ENCODE measurements at regions not wholly inside any gene's neighbourhood (a gene's known extent, or its start where the extent isn't known, plus 50 kb on each side); places are given as distances from the start of the nearest gene placed in this dataset.
A peak's percentile ranks its signal among the peaks of the same experiment; 100 is the strongest.
"Not testable (repeated sequence)": the region's sequence is repeated elsewhere in the genome, so short reads cannot be mapped to it uniquely, and the experiment has no call there.

- no peak for DNase-seq
Measured at GRCh38 chr2:228378696-228379425, 197.4 kb upstream of the SPHKAP start.

DNA sequence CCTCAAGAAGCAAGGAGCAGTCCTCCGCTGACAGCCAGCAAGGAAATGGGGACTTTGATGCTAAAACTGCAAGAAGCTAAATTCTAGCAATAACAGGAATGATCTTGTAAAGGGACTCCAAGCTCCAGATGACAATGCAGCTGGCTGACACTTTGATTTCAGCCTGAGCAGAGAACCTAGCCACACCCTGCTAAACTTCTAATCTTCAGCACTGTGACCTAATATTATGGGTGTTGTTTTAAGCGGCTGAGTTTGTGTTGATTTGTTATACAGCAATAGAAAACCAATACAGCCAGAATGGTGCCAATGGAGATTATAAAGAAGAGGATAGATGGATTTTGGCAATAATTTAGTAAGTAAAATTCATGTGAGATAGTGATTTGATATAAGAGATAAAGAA lies 196.7 kb upstream of the SPHKAP start:
- no peak for DNase-seq

- DNase-seq: peak in 1 of 2 experiments; percentile 1
Measured at GRCh38 chr2:228377533-228377932, 196.0 kb upstream of the SPHKAP start.

DNA sequence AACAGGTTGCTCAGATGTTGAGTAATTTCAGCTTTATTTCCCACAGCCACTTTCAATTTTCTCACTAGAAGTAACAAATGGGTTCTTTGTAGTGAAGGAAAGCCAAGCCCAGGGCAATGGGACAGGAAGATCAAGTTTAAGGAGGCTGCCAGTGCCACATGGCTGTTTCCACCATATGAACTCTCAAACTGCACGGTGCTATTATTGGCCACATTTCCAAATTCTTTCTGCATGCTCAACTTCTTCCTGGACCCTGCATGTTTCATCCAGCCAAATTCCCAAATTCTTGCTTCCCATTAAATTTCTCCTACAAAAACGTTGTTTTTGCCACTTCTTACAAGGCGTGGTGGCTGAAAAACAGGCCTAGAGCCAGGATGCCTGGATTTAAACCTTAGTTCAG lies 193.3 kb upstream of the SPHKAP start:
- no peak for DNase-seq

GRCh38 chr2:228373191-228373590 lies 191.7 kb upstream of the SPHKAP start:
- DNase-seq: no peak

GRCh38 chr2:228372212-228372611 lies 190.7 kb upstream of the SPHKAP start:
- DNase-seq: no peak

DNA sequence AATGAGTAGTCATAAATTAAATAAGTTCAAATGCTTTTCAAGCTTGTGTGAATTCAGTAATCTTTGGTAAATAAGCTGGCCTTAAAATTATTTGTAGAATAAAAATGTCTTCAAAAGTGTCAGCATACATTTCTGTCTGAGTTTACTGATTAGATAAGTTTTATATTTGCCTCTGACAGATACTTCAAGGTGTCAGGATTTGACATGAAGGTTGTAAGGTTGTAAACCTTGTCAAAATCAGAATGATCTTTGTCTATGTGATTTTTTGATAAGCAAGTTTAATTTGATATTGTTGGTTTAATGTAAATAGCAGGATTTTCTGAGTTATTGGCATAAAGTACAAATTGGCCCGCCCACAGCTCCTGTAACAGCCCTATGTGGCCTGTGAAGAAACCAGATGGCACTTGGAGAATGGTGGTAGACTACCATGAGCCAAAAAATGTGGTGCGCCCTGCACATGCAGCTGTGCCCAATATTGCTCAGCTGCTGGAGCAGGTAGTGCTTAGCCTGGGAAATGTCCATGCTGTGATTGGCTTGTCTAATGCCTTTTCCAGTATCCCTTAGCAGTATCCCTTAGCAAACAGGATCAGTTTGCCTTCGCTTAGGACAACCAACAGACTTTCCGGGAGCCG lies 188.0 kb upstream of the SPHKAP start:
- no peak for DNase-seq

DNA sequence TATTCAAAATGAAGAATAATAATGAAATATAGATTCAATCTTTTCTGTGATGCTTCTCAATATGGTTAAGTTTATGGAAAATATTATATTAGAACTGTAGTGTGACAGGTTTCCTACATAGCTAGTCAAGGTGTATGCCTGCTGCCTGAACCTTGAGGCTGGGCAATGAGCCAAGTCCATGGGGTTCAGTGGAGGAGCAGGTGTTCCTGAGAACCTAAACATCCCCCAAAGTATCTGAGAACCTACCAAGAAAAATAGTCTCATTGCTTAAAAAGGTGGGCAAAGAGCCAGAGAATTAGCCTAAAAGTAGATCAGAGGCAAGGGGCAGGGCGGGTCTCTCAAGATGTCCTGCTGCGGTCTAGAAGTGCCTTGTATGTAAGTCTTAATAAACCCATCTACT lies 185.9 kb upstream of the SPHKAP start:
- DNase-seq: no peak

DNA sequence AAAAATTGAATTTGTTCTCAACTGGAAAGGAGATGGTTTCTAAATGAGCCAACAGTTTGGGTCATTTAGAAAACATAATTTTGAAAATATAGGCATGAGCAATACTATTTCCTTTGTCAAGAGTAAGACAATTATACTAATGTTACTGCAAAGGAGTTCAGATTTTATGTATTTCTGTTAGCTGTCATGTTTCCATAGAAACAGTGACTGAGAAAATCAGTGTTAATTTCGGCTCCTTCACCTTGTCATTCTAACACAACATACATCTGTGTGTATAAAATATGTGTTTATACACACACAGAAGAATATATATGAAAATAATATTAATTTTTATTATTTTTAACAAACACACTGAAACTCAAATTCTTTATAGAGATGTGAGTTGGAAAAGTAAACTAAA lies 178.0 kb upstream of the SPHKAP start:
- DNase-seq: no peak

GRCh38 chr2:228355897-228356296 lies 174.4 kb upstream of the SPHKAP start:
- DNase-seq: no peak

GRCh38 chr2:228352980-228353379 lies 171.5 kb upstream of the SPHKAP start:
- not testable (repeated sequence) for DNase-seq

- peak; percentile 35 to 55 for DNase-seq
Measured at GRCh38 chr2:228352048-228352447, 170.6 kb upstream of the SPHKAP start.

DNA sequence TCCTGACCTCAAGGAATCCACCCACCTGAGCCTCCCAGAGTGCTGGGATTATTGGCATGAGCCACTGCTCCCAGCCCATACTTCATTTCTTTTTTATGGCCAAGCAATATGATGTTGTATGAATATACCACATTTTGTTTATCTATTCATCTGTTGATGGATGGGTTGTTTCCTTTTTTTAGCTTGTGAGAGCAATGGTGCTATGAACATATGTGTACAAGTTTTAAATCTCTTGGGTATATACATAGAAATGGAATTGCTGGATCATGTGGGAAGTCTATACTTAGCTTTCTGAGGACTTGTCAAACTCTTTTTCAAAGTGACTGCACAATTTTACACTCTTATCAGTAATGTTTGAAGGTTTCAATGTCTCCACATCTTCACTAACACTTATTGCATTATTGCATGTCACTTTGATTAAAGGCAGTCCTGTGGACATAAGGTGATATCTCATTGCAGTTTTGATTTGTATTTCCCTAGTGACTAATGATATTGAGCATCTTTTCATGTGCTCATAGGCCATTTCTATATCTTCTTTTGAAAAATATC lies 167.1 kb upstream of the SPHKAP start:
- no peak for DNase-seq

DNA sequence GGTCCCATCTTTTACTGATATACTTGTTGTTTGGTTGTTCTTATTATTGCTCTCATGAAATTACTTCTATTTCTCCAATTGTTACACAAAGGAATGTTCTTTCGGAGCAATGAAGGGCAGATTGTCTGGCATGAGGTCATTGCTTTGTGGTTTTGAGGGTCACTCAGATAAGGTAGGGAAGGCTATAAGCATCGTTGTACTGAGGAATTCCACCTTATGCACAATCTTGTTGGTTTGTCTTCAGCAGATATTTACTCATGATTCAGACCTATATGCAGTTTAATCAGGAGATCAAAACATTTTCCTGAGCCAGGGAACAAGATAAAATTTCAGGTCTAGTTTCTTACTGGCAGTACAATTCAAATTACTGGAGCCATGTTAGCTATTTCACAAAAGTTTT lies 163.0 kb upstream of the SPHKAP start:
- no peak for DNase-seq

GRCh38 chr2:228339525-228339924 lies 158.0 kb upstream of the SPHKAP start:
- DNase-seq: no peak

DNA sequence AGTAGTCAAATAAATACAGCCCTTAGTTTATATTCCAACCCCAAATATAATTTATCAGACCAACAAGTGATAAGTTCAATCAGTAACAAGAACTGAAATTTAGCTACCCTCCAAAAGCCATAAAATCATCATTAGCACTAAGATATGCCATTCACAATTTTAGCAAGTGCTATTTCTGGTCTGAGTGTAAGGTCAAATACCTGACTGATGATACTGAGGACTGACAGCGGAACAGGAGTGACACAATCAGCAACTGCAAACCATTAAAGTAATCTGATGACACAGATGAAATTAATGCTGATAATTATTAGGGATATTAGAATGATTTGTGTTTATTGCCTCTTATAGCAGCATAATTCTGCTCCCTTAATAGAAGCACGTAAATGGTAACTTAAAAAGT lies 152.7 kb upstream of the SPHKAP start:
- no peak for DNase-seq

- DNase-seq: no peak
Measured at GRCh38 chr2:228329282-228329681, 147.8 kb upstream of the SPHKAP start.

GRCh38 chr2:228321015-228321414 lies 139.5 kb upstream of the SPHKAP start:
- no peak for DNase-seq

- peak in 1 of 2 experiments; percentile 8 for DNase-seq
Measured at GRCh38 chr2:228318218-228318617, 136.7 kb upstream of the SPHKAP start.

DNA sequence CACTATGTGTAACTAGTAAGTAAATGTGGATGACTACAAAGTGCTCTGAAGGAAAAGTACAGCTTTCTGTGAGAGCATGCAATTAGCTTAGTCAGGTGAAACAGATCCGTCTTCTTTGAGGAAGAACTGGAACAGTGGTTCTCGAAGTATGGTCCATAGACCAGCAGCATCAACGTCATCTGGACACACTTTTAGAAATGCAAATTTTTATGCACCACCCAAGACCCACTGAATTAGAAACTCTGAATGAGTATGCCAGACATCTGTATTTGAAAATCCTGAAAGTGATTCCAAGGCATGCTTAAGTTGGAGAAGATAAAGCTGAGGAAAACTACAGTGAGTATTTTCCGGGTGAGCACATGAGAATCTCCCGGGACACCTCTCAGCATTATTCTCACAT lies 130.7 kb upstream of the SPHKAP start:
- no peak for DNase-seq

GRCh38 chr2:228303960-228304359 lies 122.5 kb upstream of the SPHKAP start:
- DNase-seq: no peak

- DNase-seq: no peak
Measured at GRCh38 chr2:228283491-228284171, 102.1 kb upstream of the SPHKAP start.

GRCh38 chr2:228282376-228282775 lies 100.9 kb upstream of the SPHKAP start:
- DNase-seq: no peak

DNA sequence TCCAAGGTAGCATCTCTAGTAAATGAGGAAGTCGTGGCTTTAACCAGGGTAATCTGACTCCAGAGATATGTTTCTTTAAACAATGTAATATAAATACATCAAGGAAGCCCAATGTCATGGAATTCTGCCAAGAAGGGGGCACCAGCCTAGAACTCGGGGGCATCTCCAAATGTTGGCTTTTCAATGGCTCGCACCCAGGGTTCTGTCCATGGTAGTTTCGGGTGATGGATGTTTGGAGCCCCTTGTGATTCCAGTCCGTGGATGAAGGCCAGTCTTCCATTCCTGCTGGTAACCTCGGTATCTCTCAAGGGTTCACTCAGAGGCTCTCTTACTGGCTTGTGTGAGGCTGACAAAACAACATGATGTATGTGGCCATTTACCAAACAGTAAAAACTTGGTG lies 91.7 kb upstream of the SPHKAP start:
- no peak for DNase-seq

All from NCI-H187 (cell line).